Natural killer cell treated with Interleukin-12 subunit alpha and Interleukin-12 subunit beta and Interleukin-15 and Interleukin-18, amount 100 ng/mL, for 72 hours (primary cell): ENCODE measurements at regions not wholly inside any gene's neighbourhood (a gene's known extent, or its start where the extent isn't known, plus 50 kb on each side); places are given as distances from the start of the nearest gene placed in this dataset.

Source experiments
- ATAC-seq, 2 donors: fragments of 150-1000 bp; cut with Tn5 transposase in 1 of 2; sonication (Bioruptor Pico), chemical (Tn5 transposase) in 1 of 2; 2 replicates each; pipeline ENCODE4 v1.10.0; 2021
- DNase-seq: peaks from one replicate; pipeline ENCODE4 v3.0.0; 2022; ENCODE audit warnings: low spot score
- H3K27ac Mint-ChIP-seq, 2 donors: 1 replicate in 1 of 2; 2 replicates in 1 of 2; pipeline ENCODE4 v1.8.0; 2022; ENCODE audit warnings: mixed read lengths in 2 of 2, mild to moderate bottlenecking in 1 of 2, moderate library complexity in 1 of 2
- H3K27me3 Mint-ChIP-seq, 2 donors: 1 replicate in 1 of 2; 2 replicates in 1 of 2; pipeline ENCODE4 v1.8.0; 2022; ENCODE audit warnings: mixed read lengths in 2 of 2
- H3K36me3 Mint-ChIP-seq: one replicate; pipeline ENCODE4 v1.8.0; 2022; ENCODE audit warnings: mixed read lengths
- H3K4me1 Mint-ChIP-seq, 2 donors: 1 replicate in 1 of 2; 2 replicates in 1 of 2; pipeline ENCODE4 v1.8.0; 2022; ENCODE audit warnings: low read depth in 2 of 2, mixed read lengths in 2 of 2, mild to moderate bottlenecking in 1 of 2
- H3K4me3 Mint-ChIP-seq: one replicate; pipeline ENCODE4 v1.8.0; 2022; ENCODE audit warnings: mixed read lengths
- H3K9me3 Mint-ChIP-seq: 2 replicates; pipeline ENCODE4 v1.8.0; 2022; ENCODE audit warnings: mixed read lengths

DNA sequence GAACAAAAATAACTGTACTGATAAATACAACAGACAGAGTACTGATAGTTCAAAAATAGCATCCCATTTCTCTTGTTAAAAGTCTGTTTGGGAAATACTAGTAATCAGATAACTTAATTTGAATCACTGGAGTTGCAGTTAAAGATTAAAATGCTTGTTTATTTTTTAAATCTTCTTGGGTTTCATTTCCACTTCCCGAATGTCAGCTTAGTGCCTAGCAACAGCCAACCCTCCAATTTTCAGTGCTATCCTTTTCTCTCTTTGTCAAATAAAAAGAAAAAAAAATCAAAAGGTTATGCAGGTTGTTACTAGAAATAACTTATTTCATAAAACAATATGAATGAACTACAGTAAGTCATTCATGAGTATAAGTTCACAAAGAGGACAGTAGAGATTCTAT, 257.7 kb upstream of the STXBP5 start:
- no peak overlapping the region for H3K27ac Mint-ChIP-seq

GRCh38 chr6:146948790-146949342, 255.4 kb upstream of the STXBP5 start:
- Mint-ChIP-seq H3K27ac (no peak overlapping the region), H3K4me1 (peaks cover 8 to 11% of the 10 kb centered on the region in 2 donors)
- ATAC-seq = no peak

More for the DNA sequence above, 257.7 kb upstream of the STXBP5 start:
- DNase-seq (no peak), ATAC-seq (no peak)
- Mint-ChIP-seq H3K27me3 (peaks cover 0 to 3% of the 10 kb centered on the region in 2 donors), H3K4me1 (peaks cover 8 to 11% of the 10 kb centered on the region in 2 donors), H3K36me3 (peaks cover 10% of the 10 kb centered on the region), H3K9me3 (peaks cover 15% of the 10 kb centered on the region), H3K4me3 (no peak overlapping the region)

GRCh38 chr6:146949425-146949824, 254.8 kb upstream of the STXBP5 start:
- Mint-ChIP-seq H3K4me1 (peaks cover 8 to 11% of the 10 kb centered on the region in 2 donors), H3K36me3 (no peaks in the 10 kb centered on the region), H3K4me3 (no peak overlapping the region), H3K9me3 (peaks cover 4% of the 10 kb centered on the region), H3K27me3 (peaks cover 0 to 3% of the 10 kb centered on the region in 2 donors), H3K27ac (no peak overlapping the region)
- no peak for DNase-seq
- no peak for ATAC-seq

More at GRCh38 chr6:146948790-146949342, 255.4 kb upstream of the STXBP5 start:
- Mint-ChIP-seq H3K4me3 (no peak overlapping the region), H3K36me3 (no peaks in the 10 kb centered on the region), H3K27me3 (peaks cover 0 to 3% of the 10 kb centered on the region in 2 donors), H3K9me3 (peaks cover 4% of the 10 kb centered on the region)
- no peak for DNase-seq

DNA sequence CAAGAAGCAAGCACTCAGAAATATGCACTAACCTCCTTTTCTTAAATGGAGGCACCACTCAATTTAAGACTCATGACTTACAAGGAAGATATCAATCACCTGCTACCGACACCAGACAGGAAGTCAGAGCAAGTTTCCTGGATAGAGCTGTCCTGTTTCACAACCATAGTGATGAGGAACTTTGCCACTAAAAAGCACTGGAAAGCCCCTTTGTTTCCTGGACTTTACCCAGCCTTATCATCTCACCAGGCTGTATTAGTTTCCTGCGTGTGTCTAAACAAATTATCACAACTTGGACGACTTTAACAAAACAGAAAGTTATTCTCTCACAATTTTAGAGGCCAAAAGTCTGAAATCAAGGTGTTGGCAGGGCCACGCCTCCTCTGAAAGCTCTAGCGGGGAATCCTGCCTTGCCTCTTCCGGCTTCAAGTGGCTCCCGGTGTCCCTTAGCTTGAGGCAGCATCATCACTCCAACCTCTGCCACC, 253.8 kb upstream of the STXBP5 start:
- H3K4me1 Mint-ChIP-seq = peaks cover 8 to 11% of the 10 kb centered on the region in 2 donors
- peaks cover 0 to 3% of the 10 kb centered on the region in 2 donors for H3K27me3 Mint-ChIP-seq
- no peak overlapping the region for H3K4me3 Mint-ChIP-seq
- H3K36me3 Mint-ChIP-seq = no peaks in the 10 kb centered on the region
- ATAC-seq (peak; percentile 27 to 59), DNase-seq (no peak)
- peak overlapping the region in 1 of 2 donors; percentile 56 for H3K27ac Mint-ChIP-seq
- peaks cover 4% of the 10 kb centered on the region for H3K9me3 Mint-ChIP-seq

GRCh38 chr6:146955570-146955969, 248.6 kb upstream of the STXBP5 start:
- Mint-ChIP-seq H3K4me3 (no peak overlapping the region), H3K9me3 (no peaks in the 10 kb centered on the region), H3K27ac (no peak overlapping the region), H3K4me1 (peaks cover 4 to 6% of the 10 kb centered on the region in 2 donors), H3K27me3 (peaks cover 0 to 3% of the 10 kb centered on the region in 2 donors), H3K36me3 (no peaks in the 10 kb centered on the region)
- ATAC-seq (no peak), DNase-seq (no peak)

- no peaks in the 10 kb centered on the region for H3K4me1 Mint-ChIP-seq
- no peaks in the 10 kb centered on the region for H3K36me3 Mint-ChIP-seq
- no peak overlapping the region for H3K4me3 Mint-ChIP-seq
- H3K27me3 Mint-ChIP-seq = no peaks in the 10 kb centered on the region
- H3K9me3 Mint-ChIP-seq = no peaks in the 10 kb centered on the region
- no peak overlapping the region for H3K27ac Mint-ChIP-seq
- DNase-seq = no peak
- ATAC-seq = no peak
Measured at GRCh38 chr6:146957181-146958093, 246.8 kb upstream of the STXBP5 start.

- Mint-ChIP-seq H3K27ac (no peak overlapping the region), H3K4me3 (no peak overlapping the region), H3K27me3 (no peaks in the 10 kb centered on the region), H3K9me3 (peaks cover 8% of the 10 kb centered on the region), H3K36me3 (peaks cover 15% of the 10 kb centered on the region), H3K4me1 (no peaks in the 10 kb centered on the region)
- DNase-seq (no peak), ATAC-seq (no peak)
Measured at GRCh38 chr6:146961831-146962230, 242.4 kb upstream of the STXBP5 start.

- no peaks in the 10 kb centered on the region for H3K4me1 Mint-ChIP-seq
- no peak for ATAC-seq
Measured at GRCh38 chr6:146962329-146962728, 241.9 kb upstream of the STXBP5 start.

DNA sequence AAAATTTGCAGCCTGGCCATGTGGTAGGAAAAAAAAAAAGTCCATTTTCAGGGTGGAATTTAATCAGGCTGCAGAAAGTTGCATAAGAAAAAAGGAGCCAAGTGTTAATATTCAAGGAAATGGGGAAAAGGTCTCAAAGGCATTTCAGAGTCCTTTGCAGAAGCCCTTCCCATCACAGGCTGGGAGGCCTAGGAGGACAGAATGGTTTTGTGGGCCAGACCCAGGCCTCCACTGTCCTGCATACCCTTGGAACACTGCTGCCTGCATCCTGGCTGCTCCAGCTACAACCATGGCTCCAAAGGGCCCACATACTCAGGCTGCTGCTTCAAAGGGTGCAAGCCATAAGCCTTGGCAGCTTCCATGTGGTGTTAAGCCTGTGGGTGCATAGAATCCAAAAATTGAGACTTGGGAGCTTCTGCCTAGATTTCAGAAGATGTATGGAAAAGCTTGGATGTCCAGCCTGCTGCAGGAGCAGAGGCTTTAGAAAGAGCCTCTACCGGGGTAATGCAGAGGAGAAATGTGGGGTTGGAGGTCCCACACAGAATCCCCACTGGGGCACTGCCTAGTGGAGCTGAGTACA, 239.0 kb upstream of the STXBP5 start:
- Mint-ChIP-seq H3K4me3 (no peak overlapping the region), H3K4me1 (no peaks in the 10 kb centered on the region), H3K9me3 (peaks cover 11% of the 10 kb centered on the region), H3K27ac (no peak overlapping the region), H3K36me3 (peaks cover 15% of the 10 kb centered on the region), H3K27me3 (no peaks in the 10 kb centered on the region)
- DNase-seq = no peak
- no peak for ATAC-seq

More at GRCh38 chr6:146962329-146962728, 241.9 kb upstream of the STXBP5 start:
- Mint-ChIP-seq H3K4me3 (no peak overlapping the region), H3K36me3 (peaks cover 15% of the 10 kb centered on the region), H3K27me3 (no peaks in the 10 kb centered on the region), H3K27ac (no peak overlapping the region), H3K9me3 (peaks cover 8% of the 10 kb centered on the region)
- DNase-seq = no peak

DNA sequence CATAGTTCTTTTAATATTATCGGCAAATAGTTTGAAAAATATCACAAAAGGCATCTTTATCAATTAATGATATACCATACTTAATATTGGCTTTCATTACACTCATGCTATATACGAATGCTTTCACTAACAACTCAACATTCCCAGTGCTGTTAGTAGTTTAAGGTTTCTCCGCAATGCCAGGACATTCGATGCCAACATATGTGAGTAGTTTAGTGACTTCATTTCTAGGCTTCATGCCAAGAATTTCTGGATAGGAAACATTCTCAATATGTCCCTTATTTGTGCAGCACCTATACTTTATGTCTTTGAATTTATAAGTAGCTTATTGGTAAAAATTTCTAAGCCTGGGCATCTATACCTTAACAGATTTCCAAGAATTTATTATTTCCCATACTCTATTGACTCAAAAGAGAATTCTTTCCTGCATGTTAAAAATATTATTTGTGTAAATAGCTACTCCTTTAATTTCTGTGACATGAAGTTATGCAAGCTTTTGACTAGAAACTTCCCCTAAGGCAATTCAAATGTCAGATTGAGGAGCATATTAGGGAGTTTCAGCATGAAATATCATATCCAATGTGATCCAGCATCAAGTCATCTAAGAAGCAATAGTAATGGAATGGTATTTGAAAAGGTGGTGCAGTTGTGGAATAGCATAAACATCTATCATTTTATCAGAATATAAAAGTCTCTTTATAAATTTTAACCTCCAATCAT, 236.0 kb upstream of the STXBP5 start:
- no peak for ATAC-seq

GRCh38 chr6:146972546-146972945, 231.7 kb upstream of the STXBP5 start:
- Mint-ChIP-seq H3K4me1 (no peaks in the 10 kb centered on the region), H3K27ac (no peak overlapping the region), H3K27me3 (no peaks in the 10 kb centered on the region), H3K36me3 (no peaks in the 10 kb centered on the region), H3K4me3 (no peak overlapping the region), H3K9me3 (peaks cover under 1% of the 10 kb centered on the region)
- ATAC-seq (no peak), DNase-seq (no peak)

More for the DNA sequence above, 236.0 kb upstream of the STXBP5 start:
- Mint-ChIP-seq H3K27me3 (no peaks in the 10 kb centered on the region), H3K4me1 (no peaks in the 10 kb centered on the region), H3K4me3 (no peak overlapping the region), H3K36me3 (peaks cover 15% of the 10 kb centered on the region), H3K9me3 (peaks cover 11% of the 10 kb centered on the region), H3K27ac (no peak overlapping the region)
- DNase-seq = no peak

- DNase-seq (no peak), ATAC-seq (no peak)
- Mint-ChIP-seq H3K27ac (no peak overlapping the region), H3K27me3 (no peaks in the 10 kb centered on the region), H3K9me3 (no peaks in the 10 kb centered on the region), H3K4me1 (no peaks in the 10 kb centered on the region), H3K36me3 (no peaks in the 10 kb centered on the region), H3K4me3 (no peak overlapping the region)
Measured at GRCh38 chr6:146974351-146974750, 229.9 kb upstream of the STXBP5 start.

GRCh38 chr6:146975093-146975492, 229.1 kb upstream of the STXBP5 start:
- DNase-seq = no peak
- ATAC-seq = no peak
- Mint-ChIP-seq H3K4me3 (no peak overlapping the region), H3K9me3 (peaks cover 3% of the 10 kb centered on the region), H3K27me3 (no peaks in the 10 kb centered on the region), H3K4me1 (no peaks in the 10 kb centered on the region), H3K27ac (no peak overlapping the region), H3K36me3 (no peaks in the 10 kb centered on the region)
